A549 (cell line): ENCODE measurements at regions not wholly inside any gene's neighbourhood (a gene's known extent, or its start where the extent isn't known, plus 50 kb on each side); places are given as distances from the start of the nearest gene placed in this dataset.

Experiments
- ATAC-seq, 2 experiments: fragments of 200-7000 bp in 1 of 2; fragments of >200 bp in 1 of 2; cut with Nextera tagmentation in 1 of 2; cut with Tn5 transposase in 1 of 2; 3 replicates each; pipeline versions ENCODE4 v1.8.0 to v1.9.1; 2018 to 2020; ENCODE audit warnings: mild to moderate bottlenecking in 1 of 2, moderate library complexity in 1 of 2
- CTCF ChIA-PET: fragments of 300-600 bp; sonication (Branson Sonifier 250); formaldehyde crosslinking; extraction: SDS; loops from one replicate; lab custom pipeline; 2021; ENCODE audit warnings: antibody characterized with exemption, inconsistent platforms; lab: Yijun Ruan, JAX
- POLR2A ChIA-PET: fragments of 350-600 bp; formaldehyde crosslinking; extraction: SDS; loops from one replicate; lab custom pipeline; 2021; ENCODE audit warnings: antibody characterized with exemption, inconsistent platforms; lab: Yijun Ruan, JAX
- DNase-seq, 2 experiments: peaks; one replicate each; pipeline versions ENCODE4 v3.0.0 to v3.0.0-alpha.2; 2011 to 2016; ENCODE audit warnings: low read depth in 1 of 2, low spot score in 1 of 2
- FAIRE-seq: peaks from 2 replicates; lab custom pipeline; 2011; peaks lifted over from hg19 to GRCh38; lab: Jason Lieb, UNC
- H3K27ac ChIP-seq, 2 experiments: fragments of >200 bp; sonication (Bioruptor Twin); formaldehyde crosslinking; 3 replicates each; pipeline ENCODE4 v1.5.1; 2016 to 2017
- H3K4me1 ChIP-seq: fragments of >200 bp; sonication (Bioruptor Twin); formaldehyde crosslinking; 3 replicates; pipeline ENCODE4 v1.6.1; 2016
- H3K4me2 ChIP-seq: fragments of >200 bp; sonication (Bioruptor Twin); formaldehyde crosslinking; 3 replicates; pipeline ENCODE4 v1.6.1; 2016
- H3K4me3 ChIP-seq: fragments of >200 bp; sonication (Bioruptor Twin); formaldehyde crosslinking; 3 replicates; pipeline ENCODE4 v1.5.1; 2016
- H3K9me3 ChIP-seq: fragments of >200 bp; sonication (Bioruptor Twin); formaldehyde crosslinking; 3 replicates; pipeline ENCODE4 v1.6.1; 2016
- ATOH8 ChIP-seq: fragments of 250-450 bp; sonication (Bioruptor Pico); IDR thresholded peaks from 2 replicates; pipeline ENCODE4 v1.5.0; 2020; ENCODE audit warnings: low read depth, mild to moderate bottlenecking, moderate library complexity
- BHLHE40 ChIP-seq: IDR thresholded peaks from 2 replicates; pipeline ENCODE4 v1.6.1; 2012; ENCODE audit warnings: low read depth, low read length, inconsistent platforms
- CBX2 ChIP-seq: fragments of 200-600 bp; sonication (generic); IDR thresholded peaks from 2 replicates; pipeline ENCODE4 v1.6.1; 2016; ENCODE audit warnings: low read depth, mild to moderate bottlenecking, borderline replicate concordance
- CEBPB ChIP-seq, 2 experiments: fragments of >200 bp in 1 of 2; sonication (Bioruptor Twin) in 1 of 2; formaldehyde crosslinking in 1 of 2; IDR thresholded peaks; 2 replicates each; pipeline ENCODE4 v1.6.1; 2012 to 2016
- CHD4 ChIP-seq: fragments of 200-600 bp; sonication (generic); IDR thresholded peaks from 2 replicates; pipeline ENCODE4 v1.6.1; 2016; ENCODE audit warnings: antibody characterized with exemption, mild to moderate bottlenecking, borderline replicate concordance
- CTCF ChIP-seq: fragments of >200 bp; sonication (Bioruptor Twin); formaldehyde crosslinking; IDR thresholded peaks from 3 replicates; pipeline ENCODE4 v1.5.1; 2016
- ELK1 ChIP-seq: fragments of 150-350 bp; IDR thresholded peaks from 2 replicates; pipeline ENCODE4 v1.6.1; 2014; ENCODE audit warnings: low read depth, mild to moderate bottlenecking, low read length
- FOXS1 ChIP-seq: fragments of 250-450 bp; sonication (Bioruptor Pico); IDR thresholded peaks from 2 replicates; pipeline ENCODE4 v1.5.0; 2020; ENCODE audit warnings: mild to moderate bottlenecking, moderate library complexity
- GATA3 ChIP-seq: IDR thresholded peaks from 2 replicates; pipeline ENCODE4 v1.6.1; 2012; ENCODE audit warnings: borderline replicate concordance
- HMGXB4 ChIP-seq: fragments of 250-450 bp; sonication (Bioruptor Pico); IDR thresholded peaks from 2 replicates; pipeline ENCODE4 v1.5.0; 2021; ENCODE audit warnings: mild to moderate bottlenecking, moderate library complexity, borderline replicate concordance
- HOXA7 ChIP-seq: fragments of 250-450 bp; sonication (Bioruptor Pico); IDR thresholded peaks from 2 replicates; pipeline ENCODE4 v1.5.0; 2020; ENCODE audit warnings: mild to moderate bottlenecking, moderate library complexity
- POLR2AphosphoS2 ChIP-seq: conservative IDR thresholded peaks from 2 replicates; pipeline ENCODE4 v1.6.1; 2012; ENCODE audit warnings: low read length, improper control_type of control experiment, inconsistent platforms
- RARB ChIP-seq: fragments of 250-450 bp; sonication (Bioruptor Pico); IDR thresholded peaks from 2 replicates; pipeline ENCODE4 v1.8.0; 2021; ENCODE audit warnings: mild to moderate bottlenecking, moderate library complexity
- REST ChIP-seq: fragments of 200-600 bp; sonication (generic); IDR thresholded peaks from 2 replicates; pipeline ENCODE4 v1.6.1; 2016; ENCODE audit warnings: antibody characterized with exemption, mild to moderate bottlenecking, moderate library complexity
- ZC3H11A ChIP-seq: fragments of 450-650 bp; IDR thresholded peaks from 2 replicates; pipeline ENCODE4 v1.6.1; 2014; ENCODE audit warnings: antibody characterized with exemption, mild to moderate bottlenecking
- ZNF302 ChIP-seq: fragments of 250-450 bp; sonication (Bioruptor Pico); IDR thresholded peaks from 2 replicates; pipeline ENCODE4 v1.9.0; 2021; ENCODE audit warnings: inconsistent platforms, mild to moderate bottlenecking, moderate library complexity
- WGBS: methylation state at CpG from one replicate; pipeline ENCODE4 v1.1.6; 2017; ENCODE audit errors: missing lambda C conversion rate; 5-methylcytosine and 5-hydroxymethylcytosine counted together

- Histone ChIP-seq H3K9me3 (no peaks in the 10 kb centered on the region), H3K4me1 (no peaks in the 10 kb centered on the region), H3K27ac (no peak overlapping the region), H3K4me2 (no peak overlapping the region), H3K4me3 (no peak overlapping the region)
- ChIA-PET POLR2A (no interaction called here), CTCF (no interaction called here)
- ATAC-seq (no peak), DNase-seq (no peak), FAIRE-seq (no peak)
- WGBS = 38% methylated on average over 2 of the region's 2 CpGs
- TF ChIP-seq CBX2 (no peak), HMGXB4 (CRISPR knock-in tag) (no peak), CEBPB (IDR thresholded peaks at IDR 0.05) (no peak), BHLHE40 (no peak), ATOH8 (no peak), FOXS1 (CRISPR knock-in tag) (no peak), POLR2AphosphoS2 (no peak), ZC3H11A (no peak), CTCF (no peak), RARB (CRISPR knock-in tag) (no peak), ELK1 (no peak), ZNF302 (CRISPR knock-in tag) (no peak), HOXA7 (CRISPR knock-in tag) (no peak)
Observed at GRCh38 chr1:208540724-208541123, 296.5 kb upstream of the PLXNA2 start.

GRCh38 chr1:208541225-208541855, 297.2 kb upstream of the PLXNA2 start:
- WGBS = 17% methylated on average over 4 of the region's 4 CpGs
- Histone ChIP-seq H3K4me2 (no peak overlapping the region), H3K27ac (no peak overlapping the region), H3K4me1 (no peaks in the 10 kb centered on the region), H3K9me3 (no peaks in the 10 kb centered on the region), H3K4me3 (no peak overlapping the region)
- FAIRE-seq (no peak), DNase-seq (no peak), ATAC-seq (no peak)
- TF ChIP-seq REST (no peak), CHD4 (no peak), GATA3 (no peak)
- ChIA-PET CTCF (no interaction called here), POLR2A (no interaction called here)
